ENCODE measurements at regions not wholly inside any gene's neighbourhood (a gene's known extent, or its start where the extent isn't known, plus 50 kb on each side); places are given as distances from the start of the nearest gene placed in this dataset.
"Not testable (repeated sequence)": the region's sequence is repeated elsewhere in the genome, so short reads cannot be mapped to it uniquely, and the experiment has no call there.

DNA sequence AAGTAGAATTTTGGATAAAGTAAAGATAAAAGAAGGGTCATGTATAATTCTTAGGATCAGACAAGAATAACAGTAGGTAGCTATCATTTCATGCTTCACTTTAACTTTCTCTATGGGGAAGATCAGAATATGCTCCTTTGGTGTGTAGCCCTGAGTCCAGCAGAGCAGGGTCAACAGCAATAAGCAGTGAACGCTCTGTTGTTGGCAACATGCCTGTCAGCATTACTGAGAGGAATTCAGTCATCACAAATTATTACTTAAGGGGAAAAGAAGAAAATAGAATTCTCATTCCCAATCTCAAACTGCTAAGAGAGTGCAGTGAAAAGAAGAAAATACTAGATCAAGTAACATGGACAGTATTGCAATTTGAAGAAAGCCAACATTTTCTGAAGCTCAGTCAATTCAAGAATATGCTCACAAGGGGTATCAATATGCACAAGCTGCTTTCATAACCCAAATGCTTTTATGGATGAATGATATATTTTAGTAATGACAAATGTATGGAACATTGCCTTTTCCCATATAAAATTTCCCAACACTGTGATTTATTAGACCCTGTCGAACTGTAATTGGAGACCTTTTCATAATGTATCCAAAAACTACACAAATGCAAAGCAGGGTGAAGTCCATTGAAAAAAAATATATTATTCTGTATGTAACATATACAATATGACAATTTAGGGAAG lies 1359.4 kb downstream of the EFNA5 start:
- peak; percentile 13 for DNase-seq

GRCh38 chr5:106307265-106307664 lies 1363.5 kb downstream of the EFNA5 start:
- DNase-seq, result no peak

GRCh38 chr5:106306313-106307028 lies 1364.3 kb downstream of the EFNA5 start:
- no peak for DNase-seq

- DNase-seq, result no peak
Observed at GRCh38 chr5:106303911-106304310, 1366.8 kb downstream of the EFNA5 start.

- peak; percentile 75 for DNase-seq
Observed at GRCh38 chr5:106292654-106293053, 1378.1 kb downstream of the EFNA5 start.

DNA sequence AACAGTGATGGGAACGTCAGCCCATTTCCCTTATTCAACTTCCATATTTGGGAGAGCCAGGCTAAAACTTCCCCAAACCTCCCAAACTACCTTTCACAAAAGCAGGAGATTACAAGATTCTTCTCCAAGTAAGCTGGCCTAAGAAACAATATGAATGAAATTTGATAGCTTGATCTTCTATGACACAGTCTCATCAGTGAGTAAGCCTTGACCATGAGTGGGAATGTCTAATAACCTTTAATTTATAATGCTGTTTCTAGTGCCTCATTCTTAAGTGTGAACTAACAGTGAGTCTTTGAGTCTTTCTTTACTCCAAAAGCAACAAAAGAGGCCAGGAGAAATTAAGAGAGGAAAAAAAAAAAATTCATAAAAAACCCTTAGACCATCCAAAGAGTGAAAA lies 1379.9 kb downstream of the EFNA5 start:
- peak; percentile 43 for DNase-seq

DNA sequence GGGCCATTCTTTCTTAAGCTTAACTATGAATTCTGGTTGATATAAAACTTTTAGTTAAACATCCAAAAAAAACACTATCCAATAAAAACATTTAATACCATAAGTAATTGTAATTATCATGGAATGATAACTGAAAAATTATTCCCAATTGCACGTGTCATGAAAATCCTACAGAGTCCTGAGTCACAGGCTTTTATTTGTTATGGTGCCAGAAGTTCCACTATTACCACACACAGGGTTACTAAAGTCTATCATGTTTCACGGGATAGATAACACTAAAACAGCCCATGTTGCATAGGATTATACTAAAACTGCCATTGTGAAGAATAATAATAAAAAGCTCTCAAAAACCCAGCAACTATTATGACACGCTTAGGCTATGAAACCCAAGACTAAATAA lies 1381.8 kb downstream of the EFNA5 start:
- peak; percentile 32 for DNase-seq

DNA sequence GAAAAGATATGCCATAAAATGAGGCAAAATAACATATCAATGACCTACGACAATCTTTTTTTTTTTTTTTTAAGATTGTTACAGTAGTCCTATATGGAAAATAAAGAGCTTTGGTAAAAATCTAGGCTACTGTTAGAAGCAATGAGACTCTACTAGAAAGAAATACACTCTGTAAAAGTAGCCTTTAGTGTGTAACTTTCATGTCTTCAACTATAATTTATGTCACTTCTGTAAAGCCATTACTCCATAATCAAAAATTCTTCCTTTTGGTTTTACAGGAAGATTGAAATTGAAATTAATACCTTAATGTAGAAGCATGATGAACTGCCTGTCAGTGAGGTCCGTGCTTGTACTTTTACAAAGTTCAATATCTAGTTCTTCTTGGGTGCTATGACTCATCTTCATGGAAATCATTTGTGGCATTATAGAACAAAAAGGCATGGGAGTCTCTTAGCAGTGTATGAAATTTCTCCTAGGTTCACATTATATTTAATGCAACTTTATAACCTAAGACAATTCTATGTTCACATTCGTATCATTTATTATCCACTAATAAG lies 1393.1 kb downstream of the EFNA5 start:
- no peak for DNase-seq

- peak; percentile 51 for DNase-seq
Observed at GRCh38 chr5:106269252-106269843, 1401.4 kb downstream of the EFNA5 start.

GRCh38 chr5:106267256-106267655 lies 1403.5 kb downstream of the EFNA5 start:
- DNase-seq, result no peak

DNA sequence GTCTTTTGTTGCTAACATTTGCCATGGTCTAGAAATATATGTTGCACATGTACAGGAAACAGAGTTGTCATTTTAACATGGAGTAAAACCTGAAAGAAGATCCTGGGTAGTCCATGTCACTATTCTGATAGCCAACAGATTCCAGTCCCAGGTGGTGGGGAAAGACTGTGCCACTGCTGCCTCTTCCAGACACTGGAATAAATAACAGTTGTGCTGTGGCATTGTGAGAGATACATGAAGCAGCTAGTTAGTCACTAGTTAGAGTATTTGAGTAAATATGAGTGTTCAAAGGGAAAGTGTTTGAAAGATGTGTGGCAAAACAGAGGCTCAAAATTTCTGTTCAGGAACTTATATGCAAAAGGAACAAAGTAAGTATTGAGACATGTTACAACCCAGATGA lies 1408.3 kb downstream of the EFNA5 start:
- no peak for DNase-seq

DNA sequence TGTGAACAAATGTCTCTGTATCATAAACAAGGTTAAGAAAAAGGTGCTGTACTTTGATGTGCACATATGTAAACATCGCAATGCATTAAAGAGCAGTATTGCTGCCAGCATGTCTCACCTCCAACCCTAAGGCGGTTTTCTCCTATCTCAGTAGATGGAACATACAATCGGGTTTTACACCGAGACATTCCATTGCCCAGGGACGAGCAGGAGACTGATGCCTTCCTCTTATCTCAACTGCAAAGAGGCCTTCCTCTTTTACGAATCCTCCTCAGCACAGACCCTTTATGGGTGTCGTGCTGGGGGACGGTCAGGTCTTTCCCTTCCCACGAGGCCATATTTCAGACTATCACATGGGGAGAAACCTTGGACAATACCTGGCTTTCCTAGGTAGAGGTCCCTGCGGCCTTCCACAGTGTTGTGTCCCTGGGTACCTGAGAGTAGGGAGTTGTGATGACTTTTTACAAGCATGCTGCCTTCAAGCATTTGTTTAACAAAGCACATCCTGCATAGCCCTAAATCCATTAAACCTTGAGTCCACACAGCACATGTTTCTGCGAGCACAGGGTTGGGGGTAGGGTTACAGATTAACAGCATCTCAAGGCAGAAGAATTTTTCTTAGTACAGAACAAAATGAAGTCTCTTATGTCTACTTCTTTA lies 1411.2 kb downstream of the EFNA5 start:
- DNase-seq, result not testable (repeated sequence)

- DNase-seq, result peak; percentile 76
Observed at GRCh38 chr5:106258591-106259125, 1412.1 kb downstream of the EFNA5 start.

- DNase-seq, result no peak
Observed at GRCh38 chr5:106254784-106255183, 1416.0 kb downstream of the EFNA5 start.

GRCh38 chr5:106246044-106246745 lies 1424.5 kb downstream of the EFNA5 start:
- not testable (repeated sequence) for DNase-seq

- DNase-seq, result no peak
Observed at GRCh38 chr5:106241409-106241808, 1429.3 kb downstream of the EFNA5 start.

DNA sequence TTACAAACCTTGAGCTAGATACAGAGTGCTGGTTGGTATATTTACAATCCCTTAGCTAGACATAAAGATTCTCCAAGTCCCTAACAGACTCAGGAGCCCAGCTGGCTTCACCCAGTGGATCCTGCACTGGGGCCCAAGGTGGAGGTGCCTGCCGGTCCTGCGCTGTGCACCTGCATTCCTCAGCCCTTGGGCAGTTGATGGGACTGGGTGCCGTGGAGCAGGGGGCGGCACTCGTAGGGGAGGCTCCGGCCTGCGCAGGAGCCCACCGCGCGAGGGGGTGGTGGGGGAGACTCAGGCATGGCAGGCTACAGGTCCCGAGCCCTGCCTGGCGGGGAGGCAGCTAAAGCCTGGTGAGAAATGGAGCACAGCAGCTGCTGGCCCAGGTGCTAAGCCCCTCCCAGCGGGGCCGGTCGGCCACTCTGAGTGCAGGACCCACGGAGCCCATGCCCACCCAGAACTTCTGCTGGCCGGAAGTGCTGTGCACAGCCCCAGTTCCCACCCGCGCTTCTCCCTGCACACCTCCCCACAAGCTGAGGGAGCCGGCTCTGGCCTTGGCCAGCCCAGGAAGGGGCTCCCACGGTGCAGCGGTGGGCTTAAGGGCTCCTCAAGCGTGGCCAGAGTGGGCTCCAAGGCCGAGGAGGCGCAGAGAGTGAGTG lies 1464.7 kb downstream of the EFNA5 start:
- no peak for DNase-seq

DNA sequence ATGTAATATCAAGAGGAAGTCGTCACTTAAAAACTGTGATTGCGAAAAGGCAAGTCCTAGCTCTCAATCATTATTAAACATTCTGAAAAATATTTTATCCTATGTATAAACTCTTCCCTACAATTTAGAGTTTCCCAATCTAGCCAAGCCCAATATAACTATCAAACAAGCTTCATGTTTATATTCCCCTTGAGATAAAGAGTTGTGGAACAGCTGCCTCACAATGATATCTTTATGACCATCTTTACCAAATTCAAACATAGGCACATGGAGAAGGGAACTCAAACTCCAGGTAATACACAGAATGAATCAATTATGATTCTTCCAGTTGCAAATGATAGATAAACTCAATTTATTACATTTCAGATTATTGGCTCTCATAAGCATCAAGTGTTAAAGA lies 1468.7 kb downstream of the EFNA5 start:
- DNase-seq, result no peak

- DNase-seq, result no peak
Observed at GRCh38 chr5:106200971-106201370, 1469.8 kb downstream of the EFNA5 start.

- DNase-seq, result no peak
Observed at GRCh38 chr5:106195679-106196474, 1474.9 kb downstream of the EFNA5 start.

All from fibroblast of skin of back (primary cell).